Transverse colon (tissue), 4 donors: ENCODE measurements at regions not wholly inside any gene's neighbourhood (a gene's known extent, or its start where the extent isn't known, plus 50 kb on each side); places are given as distances from the start of the nearest gene placed in this dataset.

Experiments used
- EP300 ChIP-seq: sonication (generic); formaldehyde crosslinking; IDR thresholded peaks from one replicate; pipeline ENCODE4 v1.6.1; 2017; ENCODE audit warnings: antibody characterized with exemption, low read depth
- POLR2AphosphoS5 ChIP-seq, 3 donors: sonication (generic); formaldehyde crosslinking; IDR thresholded peaks; one replicate each; pipeline ENCODE4 v1.6.1; 2016; ENCODE audit warnings: antibody characterized with exemption in 3 of 3
- TF ChIP-seq, protein P1 (sequence below), 5 experiments: fragments of 200-600 bp in 3 of 5; fragments of 450-650 bp in 2 of 5; sonication (generic) in 3 of 5; IDR thresholded peaks; 1 replicate in 2 of 5; 2 replicates in 3 of 5; pipeline ENCODE4 v1.5.1; 2016 to 2017; ENCODE audit warnings: antibody characterized with exemption in 5 of 5, inconsistent platforms in 3 of 5, mild to moderate bottlenecking in 2 of 5, moderate library complexity in 1 of 5

DNA sequence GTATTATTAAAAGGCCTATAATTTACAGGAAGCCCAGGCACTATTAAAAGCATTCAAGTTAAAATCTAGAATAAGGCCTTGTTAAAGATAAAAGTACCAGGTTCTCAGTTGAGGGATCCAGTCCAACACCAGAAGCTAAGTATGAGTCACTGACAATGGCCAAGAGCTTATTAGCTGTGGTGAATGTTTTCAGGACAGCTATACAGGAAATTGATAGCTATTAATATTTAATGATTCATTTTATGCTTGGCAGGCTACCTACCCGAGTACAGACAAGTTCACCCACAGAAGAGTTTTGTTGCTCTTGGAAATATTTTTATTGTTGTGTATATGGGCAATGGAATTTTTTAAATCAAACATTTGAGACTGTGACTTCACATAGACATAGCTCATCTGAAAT, 729.6 kb upstream of the ZNF804A start:
- TF ChIP-seq, protein P1, sequence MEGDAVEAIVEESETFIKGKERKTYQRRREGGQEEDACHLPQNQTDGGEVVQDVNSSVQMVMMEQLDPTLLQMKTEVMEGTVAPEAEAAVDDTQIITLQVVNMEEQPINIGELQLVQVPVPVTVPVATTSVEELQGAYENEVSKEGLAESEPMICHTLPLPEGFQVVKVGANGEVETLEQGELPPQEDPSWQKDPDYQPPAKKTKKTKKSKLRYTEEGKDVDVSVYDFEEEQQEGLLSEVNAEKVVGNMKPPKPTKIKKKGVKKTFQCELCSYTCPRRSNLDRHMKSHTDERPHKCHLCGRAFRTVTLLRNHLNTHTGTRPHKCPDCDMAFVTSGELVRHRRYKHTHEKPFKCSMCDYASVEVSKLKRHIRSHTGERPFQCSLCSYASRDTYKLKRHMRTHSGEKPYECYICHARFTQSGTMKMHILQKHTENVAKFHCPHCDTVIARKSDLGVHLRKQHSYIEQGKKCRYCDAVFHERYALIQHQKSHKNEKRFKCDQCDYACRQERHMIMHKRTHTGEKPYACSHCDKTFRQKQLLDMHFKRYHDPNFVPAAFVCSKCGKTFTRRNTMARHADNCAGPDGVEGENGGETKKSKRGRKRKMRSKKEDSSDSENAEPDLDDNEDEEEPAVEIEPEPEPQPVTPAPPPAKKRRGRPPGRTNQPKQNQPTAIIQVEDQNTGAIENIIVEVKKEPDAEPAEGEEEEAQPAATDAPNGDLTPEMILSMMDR (IDR thresholded peaks at IDR 0.05), result no peak
- TF ChIP-seq POLR2AphosphoS5 (IDR thresholded peaks at IDR 0.05) (no peak), EP300 (no peak)
